ENCODE measurements at regions not wholly inside any gene's neighbourhood (a gene's known extent, or its start where the extent isn't known, plus 50 kb on each side); places are given as distances from the start of the nearest gene placed in this dataset.
"Not testable (repeated sequence)": the region's sequence is repeated elsewhere in the genome, so short reads cannot be mapped to it uniquely, and the experiment has no call there.

- not testable (repeated sequence) for DNase-seq (ENCODE audit: low spot score)
Measured at GRCh38 chr17:30712859-30713258, 111.6 kb downstream of the CRLF3 start.

GRCh38 chr17:30711626-30712507 is 112.6 kb downstream of the CRLF3 start:
- not testable (repeated sequence) for DNase-seq (ENCODE audit: low spot score)

GRCh38 chr17:30711176-30711575 is 113.3 kb downstream of the CRLF3 start:
- DNase-seq (ENCODE audit: low spot score) = not testable (repeated sequence)

GRCh38 chr17:30710276-30711088 is 114.0 kb downstream of the CRLF3 start:
- DNase-seq (ENCODE audit: low spot score) = not testable (repeated sequence)

- not testable (repeated sequence) for DNase-seq (ENCODE audit: low spot score)
Measured at GRCh38 chr17:30709561-30710275, 114.8 kb downstream of the CRLF3 start.

GRCh38 chr17:30709096-30709495 is 115.4 kb downstream of the CRLF3 start:
- not testable (repeated sequence) for DNase-seq (ENCODE audit: low spot score)

GRCh38 chr17:30708241-30709078 is 116.0 kb downstream of the CRLF3 start:
- DNase-seq (ENCODE audit: low spot score) = peak; percentile 78

GRCh38 chr17:30707724-30708240 is 116.7 kb downstream of the CRLF3 start:
- DNase-seq (ENCODE audit: low spot score) = not testable (repeated sequence)

GRCh38 chr17:30706461-30707335 is 117.8 kb downstream of the CRLF3 start:
- not testable (repeated sequence) for DNase-seq (ENCODE audit: low spot score)

GRCh38 chr17:30706004-30706403 is 118.5 kb downstream of the CRLF3 start:
- DNase-seq (ENCODE audit: low spot score) = not testable (repeated sequence)

GRCh38 chr17:30701498-30701989 is 122.9 kb downstream of the CRLF3 start:
- no peak for DNase-seq (ENCODE audit: low spot score)

GRCh38 chr17:30700833-30701232 is 123.7 kb downstream of the CRLF3 start:
- DNase-seq (ENCODE audit: low spot score) = not testable (repeated sequence)

- DNase-seq (ENCODE audit: low spot score) = peak; percentile 57
Measured at GRCh38 chr17:30697619-30698460, 126.7 kb downstream of the CRLF3 start.

- DNase-seq (ENCODE audit: low spot score) = no peak
Measured at GRCh38 chr17:30696234-30696633, 128.3 kb downstream of the CRLF3 start.

- DNase-seq (ENCODE audit: low spot score) = not testable (repeated sequence)
Measured at GRCh38 chr17:30695265-30695811, 129.2 kb downstream of the CRLF3 start.

- DNase-seq (ENCODE audit: low spot score) = not testable (repeated sequence)
Measured at GRCh38 chr17:30693772-30694171, 130.7 kb downstream of the CRLF3 start.

GRCh38 chr17:30689266-30690000 is 135.1 kb downstream of the CRLF3 start:
- not testable (repeated sequence) for DNase-seq (ENCODE audit: low spot score)
